ENCODE measurements at regions not wholly inside any gene's neighbourhood (a gene's known extent, or its start where the extent isn't known, plus 50 kb on each side); places are given as distances from the start of the nearest gene placed in this dataset.

GRCh38 chr9:21579743-21580142 lies 97.6 kb upstream of the IFNE start:
- TF ChIP-seq CTCF (IDR thresholded peaks at IDR 0.05) = no peak
- no peak for TF ChIP-seq POLR2A (IDR thresholded peaks at IDR 0.05)
